NT2/D1 (cell line): ENCODE measurements at regions not wholly inside any gene's neighbourhood (a gene's known extent, or its start where the extent isn't known, plus 50 kb on each side); places are given as distances from the start of the nearest gene placed in this dataset.

Experiments used
- SUZ12 ChIP-seq: IDR thresholded peaks from 2 replicates; pipeline ENCODE4 v1.6.1; 2011; ENCODE audit not compliant: insufficient read length, insufficient read depth; ENCODE audit errors: extremely low read depth
- YY1 ChIP-seq: IDR thresholded peaks from 2 replicates; pipeline ENCODE4 v1.6.1; 2011; ENCODE audit not compliant: insufficient read length, insufficient read depth

DNA sequence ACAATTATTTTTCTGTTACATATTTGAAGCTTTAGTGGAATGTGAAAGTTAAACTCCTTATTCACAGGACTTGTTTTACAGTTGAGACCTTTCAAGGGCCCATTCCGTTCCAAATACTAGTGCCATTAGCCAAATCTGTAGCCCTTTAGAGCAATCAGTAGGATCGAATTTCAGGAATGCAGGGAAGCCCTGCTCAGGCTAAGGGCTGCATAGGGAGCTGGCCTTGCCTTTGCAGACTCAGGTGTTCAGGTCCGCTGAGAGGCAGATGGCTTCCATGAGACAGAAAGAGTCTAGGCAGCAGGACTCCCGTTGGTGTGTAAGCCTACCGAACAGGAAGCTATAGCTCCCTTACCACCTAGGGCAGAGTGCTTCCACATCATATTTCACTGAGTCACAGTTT is 150.1 kb upstream of the SLC27A6 start:
- TF ChIP-seq YY1: no peak
- TF ChIP-seq SUZ12: no peak
